Adipocyte (in vitro differentiated cells): ENCODE measurements at regions not wholly inside any gene's neighbourhood (a gene's known extent, or its start where the extent isn't known, plus 50 kb on each side); places are given as distances from the start of the nearest gene placed in this dataset.

ENCODE experiments used
- DNase-seq: peaks from one replicate; pipeline ENCODE4 v3.0.0-alpha.2; 2015; ENCODE audit warnings: low read depth
- H3K27me3 ChIP-seq: replicated peaks from 2 replicates; pipeline ENCODE4 v1.7.0; 2013; ENCODE audit warnings: mild to moderate bottlenecking, low read length, moderate library complexity; ENCODE audit not compliant: control insufficient read depth, insufficient read depth
- H3K36me3 ChIP-seq: 2 replicates; pipeline ENCODE4 v1.7.0; 2013; ENCODE audit warnings: low read length, mild to moderate bottlenecking, moderate library complexity; ENCODE audit not compliant: control insufficient read depth, insufficient read depth, severe bottlenecking
- H3K4me1 ChIP-seq: 2 replicates; pipeline ENCODE4 v1.7.0; 2013; ENCODE audit warnings: mild to moderate bottlenecking, low read length, moderate library complexity; ENCODE audit not compliant: control insufficient read depth, insufficient read depth
- H3K4me3 ChIP-seq: 2 replicates; pipeline ENCODE4 v1.7.0; 2013; ENCODE audit warnings: mild to moderate bottlenecking, low read length, moderate library complexity
- H3K9ac ChIP-seq: 2 replicates; pipeline ENCODE4 v1.7.0; 2013; ENCODE audit warnings: mild to moderate bottlenecking, low read length, moderate library complexity
- H3K9me3 ChIP-seq: 2 replicates; pipeline ENCODE4 v1.7.0; 2013; ENCODE audit warnings: mild to moderate bottlenecking, low read length, moderate library complexity; ENCODE audit not compliant: control insufficient read depth

GRCh38 chr9:80602291-80602690 is 1030.5 kb downstream of the TLE4 start:
- Histone ChIP-seq H3K4me3 (no peak overlapping the region), H3K4me1 (no peaks in the 10 kb centered on the region), H3K9ac (no peak overlapping the region), H3K36me3 (no peaks in the 10 kb centered on the region), H3K27me3 (no peaks in the 10 kb centered on the region), H3K9me3 (no peaks in the 10 kb centered on the region)
- no peak for DNase-seq

GRCh38 chr9:80596579-80596978 is 1024.8 kb downstream of the TLE4 start:
- no peaks in the 10 kb centered on the region for H3K9me3 ChIP-seq
- no peak for DNase-seq

GRCh38 chr9:80595192-80595591 is 1023.4 kb downstream of the TLE4 start:
- Histone ChIP-seq H3K4me1 (no peaks in the 10 kb centered on the region), H3K36me3 (no peaks in the 10 kb centered on the region), H3K27me3 (no peaks in the 10 kb centered on the region), H3K9ac (no peak overlapping the region), H3K9me3 (no peaks in the 10 kb centered on the region), H3K4me3 (no peak overlapping the region)
- DNase-seq, result no peak

More at GRCh38 chr9:80596579-80596978, 1024.8 kb downstream of the TLE4 start:
- no peaks in the 10 kb centered on the region for H3K36me3 ChIP-seq
- H3K4me1 ChIP-seq, result no peaks in the 10 kb centered on the region
- H3K4me3 ChIP-seq, result no peak overlapping the region
- no peak overlapping the region for H3K9ac ChIP-seq
- no peaks in the 10 kb centered on the region for H3K27me3 ChIP-seq

GRCh38 chr9:80592413-80592812 is 1020.6 kb downstream of the TLE4 start:
- no peaks in the 10 kb centered on the region for H3K9me3 ChIP-seq
- DNase-seq, result no peak
- no peak overlapping the region for H3K9ac ChIP-seq
- no peaks in the 10 kb centered on the region for H3K27me3 ChIP-seq
- H3K4me3 ChIP-seq, result no peak overlapping the region
- no peaks in the 10 kb centered on the region for H3K4me1 ChIP-seq
- no peaks in the 10 kb centered on the region for H3K36me3 ChIP-seq

- H3K4me1 ChIP-seq, result no peaks in the 10 kb centered on the region
- no peaks in the 10 kb centered on the region for H3K36me3 ChIP-seq
- H3K27me3 ChIP-seq, result no peaks in the 10 kb centered on the region
- no peak for DNase-seq
- H3K4me3 ChIP-seq, result no peak overlapping the region
- no peak overlapping the region for H3K9ac ChIP-seq
- no peaks in the 10 kb centered on the region for H3K9me3 ChIP-seq
Measured at GRCh38 chr9:80586786-80587330, 1015.1 kb downstream of the TLE4 start.

- no peaks in the 10 kb centered on the region for H3K27me3 ChIP-seq
- H3K9me3 ChIP-seq, result peaks cover 33% of the 10 kb centered on the region
- H3K4me1 ChIP-seq, result no peaks in the 10 kb centered on the region
- no peak overlapping the region for H3K4me3 ChIP-seq
- H3K9ac ChIP-seq, result no peak overlapping the region
- H3K36me3 ChIP-seq, result no peaks in the 10 kb centered on the region
- no peak for DNase-seq
Measured at GRCh38 chr9:80571953-80572352, 1000.2 kb downstream of the TLE4 start.

GRCh38 chr9:80569236-80569635 is 997.5 kb downstream of the TLE4 start:
- Histone ChIP-seq H3K36me3 (no peaks in the 10 kb centered on the region), H3K27me3 (no peaks in the 10 kb centered on the region)
- no peak for DNase-seq

GRCh38 chr9:80561526-80561925 is 989.8 kb downstream of the TLE4 start:
- Histone ChIP-seq H3K4me1 (no peaks in the 10 kb centered on the region), H3K36me3 (no peaks in the 10 kb centered on the region), H3K27me3 (no peaks in the 10 kb centered on the region), H3K9me3 (no peaks in the 10 kb centered on the region), H3K9ac (no peak overlapping the region), H3K4me3 (no peak overlapping the region)
- no peak for DNase-seq

More at GRCh38 chr9:80569236-80569635, 997.5 kb downstream of the TLE4 start:
- Histone ChIP-seq H3K9me3 (peaks cover 33% of the 10 kb centered on the region), H3K9ac (no peak overlapping the region), H3K4me1 (no peaks in the 10 kb centered on the region), H3K4me3 (no peak overlapping the region)

- Histone ChIP-seq H3K9me3 (no peaks in the 10 kb centered on the region), H3K27me3 (no peaks in the 10 kb centered on the region), H3K36me3 (no peaks in the 10 kb centered on the region), H3K4me3 (no peak overlapping the region), H3K9ac (no peak overlapping the region), H3K4me1 (no peaks in the 10 kb centered on the region)
- DNase-seq, result no peak
Measured at GRCh38 chr9:80560976-80561375, 989.2 kb downstream of the TLE4 start.

- H3K27me3 ChIP-seq, result no peaks in the 10 kb centered on the region
- no peaks in the 10 kb centered on the region for H3K4me1 ChIP-seq
- no peaks in the 10 kb centered on the region for H3K36me3 ChIP-seq
- H3K9me3 ChIP-seq, result no peaks in the 10 kb centered on the region
- H3K9ac ChIP-seq, result no peak overlapping the region
- H3K4me3 ChIP-seq, result no peak overlapping the region
- DNase-seq, result no peak
Measured at GRCh38 chr9:80557256-80557655, 985.5 kb downstream of the TLE4 start.

- H3K27me3 ChIP-seq, result no peaks in the 10 kb centered on the region
- H3K4me3 ChIP-seq, result no peak overlapping the region
- peak; percentile 84 for DNase-seq
- no peaks in the 10 kb centered on the region for H3K4me1 ChIP-seq
- no peaks in the 10 kb centered on the region for H3K36me3 ChIP-seq
- no peaks in the 10 kb centered on the region for H3K9me3 ChIP-seq
- no peak overlapping the region for H3K9ac ChIP-seq
Measured at GRCh38 chr9:80556631-80557030, 984.9 kb downstream of the TLE4 start.

- no peak overlapping the region for H3K4me3 ChIP-seq
- H3K36me3 ChIP-seq, result no peaks in the 10 kb centered on the region
- DNase-seq, result peak; percentile 69
- no peaks in the 10 kb centered on the region for H3K4me1 ChIP-seq
- no peaks in the 10 kb centered on the region for H3K27me3 ChIP-seq
- no peaks in the 10 kb centered on the region for H3K9me3 ChIP-seq
- H3K9ac ChIP-seq, result no peak overlapping the region
Measured at GRCh38 chr9:80555782-80556325, 984.1 kb downstream of the TLE4 start.
